ENCODE measurements at regions not wholly inside any gene's neighbourhood (a gene's known extent, or its start where the extent isn't known, plus 50 kb on each side); places are given as distances from the start of the nearest gene placed in this dataset.
"Not testable (repeated sequence)": the region's sequence is repeated elsewhere in the genome, so short reads cannot be mapped to it uniquely, and the experiment has no call there.

GRCh38 chr4:167854881-167855280 is 237.5 kb upstream of the ANXA10 start:
- no peak for DNase-seq

DNA sequence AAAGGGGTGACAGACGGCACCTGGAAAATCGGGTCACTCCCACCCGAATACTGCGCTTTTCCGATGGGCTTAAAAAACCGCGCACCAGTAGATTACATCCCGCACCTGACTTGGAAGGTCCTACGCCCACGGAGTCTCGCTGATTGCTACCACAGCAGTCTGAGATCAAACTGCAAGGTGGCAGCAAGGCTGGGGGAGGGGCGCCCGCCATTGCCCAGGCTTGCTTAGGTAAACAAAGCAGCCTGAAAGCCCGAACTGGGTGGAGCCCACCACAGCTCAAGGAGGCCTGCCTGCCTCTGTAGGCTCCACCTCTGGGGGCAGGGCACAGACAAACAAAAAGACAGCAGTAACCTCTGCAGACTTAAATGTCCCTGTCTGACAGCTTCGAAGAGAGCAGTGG is 234.2 kb upstream of the ANXA10 start:
- not testable (repeated sequence) for DNase-seq

DNA sequence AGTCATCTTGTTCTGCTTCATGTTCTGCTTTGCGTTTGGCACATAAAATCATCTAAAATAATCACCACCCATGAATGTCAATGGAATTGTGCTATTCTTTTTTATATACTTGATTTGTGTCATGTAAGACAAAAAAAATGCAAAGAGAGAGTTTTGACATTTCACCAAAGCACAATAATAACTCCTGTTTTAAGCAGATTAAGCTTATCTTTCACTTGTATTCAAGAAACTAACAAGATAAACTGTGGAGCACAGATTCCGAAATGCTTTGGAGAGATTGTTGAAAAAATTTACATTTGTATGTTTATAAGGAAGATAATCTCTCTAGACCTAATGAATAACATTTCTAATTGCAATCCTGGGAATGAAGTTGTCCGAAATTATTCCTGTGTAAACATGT is 225.1 kb upstream of the ANXA10 start:
- no peak for DNase-seq

- DNase-seq = no peak
These were observed 224.2 kb upstream of the ANXA10 start for GRCh38 chr4:167868163-167868562.

- no peak for DNase-seq
These were observed 218.8 kb upstream of the ANXA10 start for GRCh38 chr4:167873496-167873895.

DNA sequence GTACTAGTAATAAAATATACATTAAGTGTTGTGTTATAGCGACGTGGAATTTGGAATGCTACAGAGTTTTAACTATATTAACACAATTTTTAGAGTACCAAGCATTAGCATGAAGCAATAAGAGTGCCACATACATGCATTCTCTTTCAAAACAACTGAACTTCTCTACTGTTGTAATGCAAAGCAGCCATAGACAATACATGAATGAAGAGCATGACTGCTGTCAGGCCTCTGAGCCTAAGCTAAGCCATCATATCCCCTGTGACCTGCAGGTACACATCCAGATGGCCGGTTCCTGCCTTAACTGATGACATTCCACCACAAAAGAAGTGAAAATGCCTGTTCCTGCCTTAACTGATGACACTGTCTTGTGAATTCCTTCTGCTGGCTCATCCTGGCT is 216.2 kb upstream of the ANXA10 start:
- not testable (repeated sequence) for DNase-seq

DNA sequence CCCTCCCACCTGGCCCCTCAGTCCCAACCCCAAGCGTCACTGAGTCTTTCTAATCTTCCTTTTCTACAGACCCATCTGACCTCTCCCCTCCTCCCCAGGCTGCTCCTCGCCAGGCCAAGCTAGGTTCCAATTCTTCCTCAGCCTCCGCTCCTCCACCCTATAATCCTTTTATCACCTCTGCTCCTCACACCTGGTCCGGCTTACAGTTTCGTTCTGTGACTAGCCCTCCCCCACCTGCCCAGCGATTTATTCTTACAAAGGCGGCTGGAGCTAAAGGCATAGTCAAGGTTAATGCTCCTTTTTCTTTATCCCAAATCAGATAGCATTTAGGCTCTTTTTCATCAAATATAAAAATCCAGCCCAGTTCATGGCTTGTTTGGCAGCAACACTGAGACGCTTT is 214.5 kb upstream of the ANXA10 start:
- DNase-seq = not testable (repeated sequence)

- no peak for DNase-seq
These were observed 209.1 kb upstream of the ANXA10 start for GRCh38 chr4:167883266-167883665.

GRCh38 chr4:167885071-167885470 is 207.3 kb upstream of the ANXA10 start:
- DNase-seq = no peak

DNA sequence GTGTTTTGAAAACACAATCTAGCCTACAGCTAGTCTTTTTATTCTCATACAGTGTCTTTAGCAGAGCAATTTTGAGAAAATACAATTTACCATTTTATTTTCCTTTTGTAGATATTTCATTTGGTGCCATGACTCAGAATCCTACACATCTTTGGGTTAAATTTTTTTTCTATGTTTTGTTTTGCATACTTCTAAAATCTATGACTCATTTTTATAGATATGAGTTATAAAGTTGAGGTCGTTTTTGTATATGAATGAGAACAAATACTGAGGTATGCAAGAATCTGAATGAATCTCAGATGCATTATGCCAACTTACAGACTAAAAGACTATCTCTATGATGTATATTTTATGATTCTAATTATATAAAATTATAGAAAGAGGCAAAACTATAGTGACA is 206.5 kb upstream of the ANXA10 start:
- no peak for DNase-seq

DNA sequence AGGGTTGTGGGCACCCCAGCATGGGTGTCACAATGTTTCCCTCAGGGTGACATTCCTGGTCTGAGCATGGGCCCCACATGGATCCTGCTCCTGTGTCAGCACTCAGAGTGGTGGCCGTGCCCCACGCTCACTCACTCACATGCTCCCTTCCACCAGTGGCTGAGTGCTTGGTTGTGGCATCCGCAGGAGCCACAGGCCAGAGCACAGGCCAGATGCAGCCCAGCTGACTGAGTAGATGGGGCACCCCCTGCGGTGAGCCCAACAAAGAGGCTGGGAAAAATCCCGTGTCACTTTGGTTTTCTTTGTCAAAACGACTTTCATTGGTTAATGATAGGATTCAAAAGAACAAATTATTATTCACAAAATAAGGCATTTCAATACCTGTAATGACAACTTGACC is 204.6 kb upstream of the ANXA10 start:
- DNase-seq = no peak

GRCh38 chr4:167890226-167890625 is 202.1 kb upstream of the ANXA10 start:
- no peak for DNase-seq

DNA sequence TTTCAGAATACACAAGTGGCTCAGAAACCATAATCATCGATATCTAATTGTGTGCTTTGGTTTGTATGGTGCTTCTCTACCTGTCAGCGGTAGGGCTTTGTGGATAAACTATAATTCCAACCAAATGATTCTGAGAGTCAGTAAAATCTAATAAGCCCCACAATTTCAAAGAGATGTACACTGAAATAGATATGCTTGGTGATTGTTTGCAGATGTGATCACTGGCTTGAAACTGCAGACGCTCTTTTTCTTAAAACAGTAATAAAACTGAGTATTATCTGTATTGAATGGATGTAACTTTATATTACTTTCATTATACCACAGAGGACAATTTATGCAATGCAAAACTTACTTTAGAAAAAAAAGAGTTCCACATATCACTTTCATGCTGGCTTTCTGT is 198.8 kb upstream of the ANXA10 start:
- DNase-seq = no peak

DNA sequence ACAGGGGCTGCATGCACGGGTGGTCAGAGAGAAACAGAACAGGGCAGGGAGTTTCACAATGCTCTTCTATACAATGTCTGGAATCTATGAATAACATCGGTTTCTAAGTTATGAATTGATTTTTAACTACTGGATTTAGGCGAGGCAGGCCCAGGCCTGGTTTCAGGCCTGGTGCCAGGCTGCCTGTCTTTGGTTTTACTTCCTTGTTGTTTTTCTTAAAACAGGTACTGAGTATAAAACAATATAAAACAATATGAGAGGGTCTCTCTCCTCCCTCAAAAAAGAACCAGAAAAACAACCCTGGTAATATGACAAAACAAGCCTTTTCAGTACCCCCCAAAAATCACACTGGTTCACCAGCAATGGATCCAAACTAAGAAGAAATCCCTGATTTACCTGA is 196.1 kb upstream of the ANXA10 start:
- not testable (repeated sequence) for DNase-seq

- no peak for DNase-seq
These were observed 195.2 kb upstream of the ANXA10 start for GRCh38 chr4:167897116-167897515.

DNA sequence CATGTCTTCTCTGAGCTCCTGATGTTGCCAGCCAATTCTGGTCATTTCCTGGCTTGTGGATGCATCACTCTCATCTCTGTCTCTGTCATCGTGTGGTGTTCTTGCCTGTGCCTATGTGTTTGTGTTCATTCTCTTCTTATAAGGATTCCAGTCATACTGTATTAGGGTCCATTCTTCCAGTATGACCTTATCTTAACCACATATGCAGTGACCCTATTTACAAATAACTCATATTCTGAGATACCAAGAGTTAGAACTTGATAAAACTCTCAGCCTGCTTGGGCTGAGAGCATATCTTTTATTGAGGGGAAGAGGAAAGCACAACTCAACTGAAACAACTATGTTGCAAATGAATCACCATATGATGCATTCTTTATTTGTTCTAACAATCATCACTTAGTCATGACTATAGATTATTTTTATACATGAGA is 189.0 kb upstream of the ANXA10 start:
- no peak for DNase-seq

GRCh38 chr4:167906851-167907250 is 185.5 kb upstream of the ANXA10 start:
- no peak for DNase-seq

GRCh38 chr4:167908816-167909215 is 183.5 kb upstream of the ANXA10 start:
- no peak for DNase-seq

- DNase-seq = not testable (repeated sequence)
These were observed 179.8 kb upstream of the ANXA10 start for GRCh38 chr4:167912535-167912934.

DNA sequence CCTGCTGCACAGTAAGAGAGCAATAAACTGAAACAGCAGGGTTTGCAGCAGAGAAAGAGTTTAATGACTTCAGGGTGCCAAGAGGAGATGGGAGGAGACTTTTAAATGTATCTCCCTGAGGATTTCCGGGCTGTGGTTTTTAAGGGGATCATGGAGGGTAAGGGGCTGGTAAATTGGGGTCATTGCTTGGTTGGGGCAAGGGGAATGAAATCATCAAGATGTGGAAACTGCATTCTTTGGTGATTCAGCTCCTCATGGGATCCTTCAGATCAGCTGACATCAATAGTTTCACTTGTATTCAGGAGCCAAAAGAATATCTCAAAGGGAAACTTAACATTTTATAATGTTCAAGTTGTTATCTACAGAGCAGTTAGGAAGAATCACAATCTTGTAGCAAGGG is 174.3 kb upstream of the ANXA10 start:
- no peak for DNase-seq

DNA sequence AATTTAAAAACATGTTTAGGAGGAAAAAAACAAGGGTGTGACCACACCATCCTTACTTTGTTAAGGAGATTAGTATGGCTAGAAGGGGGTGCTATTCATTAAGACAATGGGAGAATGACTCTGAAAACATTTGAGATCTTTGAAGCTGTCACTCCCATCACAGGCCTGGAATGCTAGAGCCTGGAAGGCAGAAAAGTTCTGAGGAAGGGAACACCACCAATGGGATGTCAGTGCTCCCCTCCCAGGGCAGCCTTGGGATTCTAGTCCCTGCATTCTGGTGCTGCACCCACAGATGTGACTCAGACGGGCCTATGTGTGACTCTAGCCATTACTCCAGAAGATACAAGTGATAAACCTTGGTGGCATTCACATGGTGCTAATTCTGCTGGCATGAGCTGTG is 162.2 kb upstream of the ANXA10 start:
- no peak for DNase-seq

DNA sequence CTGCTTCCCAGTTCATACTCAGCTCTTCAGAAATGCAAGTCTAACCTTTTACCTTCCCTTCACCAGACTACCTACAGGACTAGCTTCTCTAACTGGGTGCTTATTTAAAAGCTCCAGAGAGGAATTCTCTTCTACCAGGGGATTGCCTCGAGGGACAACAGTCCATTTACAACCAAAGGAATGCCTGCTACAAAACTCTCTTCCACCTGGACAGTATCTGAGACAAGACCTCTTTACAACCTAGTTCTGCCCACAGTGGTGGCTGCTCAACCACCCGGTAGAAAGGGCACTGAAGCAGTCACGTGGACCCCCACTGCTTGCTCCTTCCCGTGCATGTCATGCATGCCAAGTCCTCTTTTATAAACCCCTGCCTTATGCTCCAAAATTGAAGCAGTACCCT is 158.1 kb upstream of the ANXA10 start:
- DNase-seq = no peak

DNA sequence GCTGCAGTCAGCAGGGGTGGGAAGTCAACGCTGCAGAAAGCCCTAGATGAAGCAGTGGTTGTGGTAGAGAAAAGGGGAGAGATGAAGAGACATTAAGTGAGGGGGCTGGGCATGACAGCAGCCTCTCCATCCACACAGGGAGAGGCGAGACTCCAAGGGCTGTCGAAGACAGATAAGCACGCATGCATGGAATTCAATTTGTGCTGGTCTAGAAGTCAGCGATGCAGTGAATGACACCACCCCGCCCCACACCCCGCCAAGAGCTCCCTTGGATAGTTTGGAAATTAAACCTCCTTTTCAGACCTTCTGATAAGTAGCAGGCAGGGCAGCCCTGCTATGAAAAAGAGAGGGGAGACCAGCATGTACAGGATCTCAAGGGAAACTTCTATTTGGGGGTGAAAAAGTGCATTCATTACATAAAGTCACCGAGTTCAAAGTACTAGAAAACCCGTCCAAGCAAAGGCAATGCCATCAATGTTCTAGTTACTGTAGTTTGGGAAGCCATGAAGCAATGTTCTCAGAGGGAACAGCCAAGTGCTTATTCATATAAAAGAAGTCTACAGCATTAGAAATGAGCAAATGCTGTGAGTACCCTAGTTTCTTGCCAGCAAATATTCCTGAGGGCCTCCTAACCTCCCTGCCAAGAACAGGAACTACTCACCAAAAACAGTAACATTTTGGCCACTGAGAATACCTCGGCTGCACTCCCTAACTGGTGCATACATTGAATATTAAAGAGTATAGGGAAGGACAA is 152.3 kb upstream of the ANXA10 start:
- no peak for DNase-seq

GRCh38 chr4:167943872-167944505 is 148.3 kb upstream of the ANXA10 start:
- no peak for DNase-seq

DNA sequence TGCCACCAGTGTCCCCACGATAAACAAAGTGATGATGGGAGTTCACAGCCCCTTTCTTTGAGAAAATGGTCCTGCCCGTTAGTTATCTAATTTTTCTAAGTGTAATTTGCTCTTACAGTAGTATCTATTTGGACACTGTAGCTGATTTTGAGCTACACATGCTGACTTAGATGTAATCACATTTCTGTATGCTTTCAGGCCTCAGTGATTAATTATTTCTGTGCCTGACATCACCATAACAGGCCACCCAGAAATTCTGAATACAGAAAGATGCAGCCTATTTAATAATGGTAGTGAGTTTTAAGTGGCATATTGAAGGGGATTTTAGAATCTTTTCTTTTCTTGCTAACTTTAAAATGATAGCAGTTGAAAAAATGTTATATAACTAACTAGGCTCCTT is 147.6 kb upstream of the ANXA10 start:
- no peak for DNase-seq

Measured in NCI-H146 (cell line).